A673 (cell line): ENCODE measurements at regions not wholly inside any gene's neighbourhood (a gene's known extent, or its start where the extent isn't known, plus 50 kb on each side); places are given as distances from the start of the nearest gene placed in this dataset.

Experiments
- BruUV-seq: library from RNA; stranded (reverse); fragments of 400-500 nt; replicated peaks from 2 replicates; lab custom pipeline; 2021; lab: Mats Ljungman, UMichigan
- CTCF ChIA-PET: fragments of 300-600 bp; sonication (Branson Sonifier 250); formaldehyde crosslinking; loops from one replicate; lab custom pipeline; 2022; ENCODE audit warnings: antibody characterized with exemption; lab: Charles Lee
- POLR2A ChIA-PET: fragments of 300-600 bp; sonication (Branson Sonifier 250); formaldehyde crosslinking; loops from one replicate; lab custom pipeline; 2022; ENCODE audit warnings: antibody characterized with exemption; ENCODE audit not compliant: low non-redundant PET; lab: Charles Lee
- DNase-seq: peaks from one replicate; pipeline ENCODE4 v3.0.0-alpha.2; 2015; ENCODE audit warnings: low spot score
- H3K27ac ChIP-seq: fragments of 200-600 bp; sonication (generic); 2 replicates; pipeline ENCODE4 v1.5.1; 2016; ENCODE audit warnings: mixed run types, low read depth, mild to moderate bottlenecking, mixed read lengths, antibody characterized with exemption, low read length; ENCODE audit not compliant: poor library complexity, severe bottlenecking
- H3K27me3 ChIP-seq: fragments of 200-600 bp; sonication (generic); replicated peaks from 2 replicates; pipeline ENCODE4 v1.6.1; 2017; ENCODE audit warnings: mixed run types, low read depth, mild to moderate bottlenecking, mixed read lengths, antibody characterized with exemption, low read length; ENCODE audit not compliant: insufficient read depth, poor library complexity
- H3K36me3 ChIP-seq: fragments of 200-600 bp; sonication (generic); 2 replicates; pipeline ENCODE4 v1.6.1; 2016; ENCODE audit warnings: mixed run types, mild to moderate bottlenecking, mixed read lengths, antibody characterized with exemption, low read length; ENCODE audit not compliant: insufficient read depth, poor library complexity, severe bottlenecking
- H3K4me1 ChIP-seq: fragments of 200-600 bp; sonication (generic); 2 replicates; pipeline ENCODE4 v1.6.1; 2017; ENCODE audit warnings: mixed run types, mild to moderate bottlenecking, mixed read lengths, antibody characterized with exemption, low read length; ENCODE audit not compliant: insufficient read depth, poor library complexity, severe bottlenecking
- H3K4me3 ChIP-seq: fragments of 200-600 bp; sonication (generic); 2 replicates; pipeline ENCODE4 v1.5.1; 2016; ENCODE audit warnings: low read depth, mixed run types, mild to moderate bottlenecking, mixed read lengths, low read length; ENCODE audit not compliant: poor library complexity, severe bottlenecking
- H3K9me3 ChIP-seq: fragments of 200-600 bp; sonication (generic); 2 replicates; pipeline ENCODE4 v1.6.1; 2016; ENCODE audit warnings: mixed run types, low read depth, mild to moderate bottlenecking, mixed read lengths, antibody characterized with exemption, low read length; ENCODE audit not compliant: poor library complexity, severe bottlenecking
- EZH2 ChIP-seq: fragments of 200-600 bp; sonication (generic); IDR thresholded peaks from 2 replicates; pipeline ENCODE4 v1.6.1; 2017; ENCODE audit warnings: borderline replicate concordance, low read depth, mild to moderate bottlenecking, mixed read lengths, antibody characterized with exemption, low read length; ENCODE audit not compliant: poor library complexity, severe bottlenecking
- intact Hi-C: fragments of 100-400 bp; cut with micrococcal nuclease; formaldehyde crosslinking; loops from one replicate; pipeline ENCODE4 v1.10.0; 2022; ENCODE audit not compliant: unreplicated experiment
- TF ChIP-seq, protein P1 (sequence below): fragments of 300-800, 200-600 bp; sonication (generic); conservative IDR thresholded peaks from 2 replicates; pipeline ENCODE4 v1.5.1; 2017; ENCODE audit warnings: low read depth, mild to moderate bottlenecking, antibody characterized with exemption, low read length, moderate library complexity, mixed read lengths

GRCh38 chr4:125676583-125676982 lies 361.8 kb downstream of the FAT4 start:
- Histone ChIP-seq H3K4me1 (no peaks in the 10 kb centered on the region), H3K36me3 (no peaks in the 10 kb centered on the region), H3K4me3 (no peak overlapping the region), H3K27me3 (no peaks in the 10 kb centered on the region), H3K9me3 (no peaks in the 10 kb centered on the region), H3K27ac (no peak overlapping the region)
- intact Hi-C loops = no loop called here
- ChIA-PET CTCF (no interaction called here), POLR2A (no interaction called here)
- DNase-seq = no peak
- BruUV-seq = no TSS peak
- TF ChIP-seq, protein P1, sequence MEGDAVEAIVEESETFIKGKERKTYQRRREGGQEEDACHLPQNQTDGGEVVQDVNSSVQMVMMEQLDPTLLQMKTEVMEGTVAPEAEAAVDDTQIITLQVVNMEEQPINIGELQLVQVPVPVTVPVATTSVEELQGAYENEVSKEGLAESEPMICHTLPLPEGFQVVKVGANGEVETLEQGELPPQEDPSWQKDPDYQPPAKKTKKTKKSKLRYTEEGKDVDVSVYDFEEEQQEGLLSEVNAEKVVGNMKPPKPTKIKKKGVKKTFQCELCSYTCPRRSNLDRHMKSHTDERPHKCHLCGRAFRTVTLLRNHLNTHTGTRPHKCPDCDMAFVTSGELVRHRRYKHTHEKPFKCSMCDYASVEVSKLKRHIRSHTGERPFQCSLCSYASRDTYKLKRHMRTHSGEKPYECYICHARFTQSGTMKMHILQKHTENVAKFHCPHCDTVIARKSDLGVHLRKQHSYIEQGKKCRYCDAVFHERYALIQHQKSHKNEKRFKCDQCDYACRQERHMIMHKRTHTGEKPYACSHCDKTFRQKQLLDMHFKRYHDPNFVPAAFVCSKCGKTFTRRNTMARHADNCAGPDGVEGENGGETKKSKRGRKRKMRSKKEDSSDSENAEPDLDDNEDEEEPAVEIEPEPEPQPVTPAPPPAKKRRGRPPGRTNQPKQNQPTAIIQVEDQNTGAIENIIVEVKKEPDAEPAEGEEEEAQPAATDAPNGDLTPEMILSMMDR = no peak
- no peak for TF ChIP-seq EZH2

DNA sequence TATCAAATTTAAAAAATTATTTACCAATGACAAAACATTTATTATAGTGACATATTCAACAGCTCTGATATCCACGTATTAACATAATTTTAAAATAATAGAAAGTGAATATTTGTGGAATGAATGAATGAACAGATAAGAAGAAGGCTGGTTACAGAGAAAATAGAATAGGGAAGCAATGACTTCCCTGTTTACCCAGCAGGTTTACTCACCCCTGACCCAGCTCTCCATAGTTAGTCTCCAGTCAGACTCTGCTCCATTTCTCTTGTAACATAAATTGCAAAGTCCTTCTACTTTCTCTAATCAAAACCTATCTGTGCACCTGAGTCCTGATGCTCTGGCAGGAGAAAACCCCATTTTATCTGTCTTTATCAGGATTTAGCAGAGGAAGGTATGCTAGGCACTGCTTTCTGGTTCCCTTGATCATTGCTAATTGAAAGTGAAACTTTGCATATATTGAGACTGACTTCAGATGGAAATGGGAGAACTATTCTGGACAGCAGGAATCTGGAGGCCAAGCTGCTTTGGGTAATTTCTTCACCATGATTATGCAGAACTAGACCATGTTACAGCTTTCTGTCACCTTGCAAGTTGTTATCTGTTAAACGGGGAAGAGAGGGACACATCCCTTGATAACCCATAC lies 363.0 kb downstream of the FAT4 start:
- no peaks in the 10 kb centered on the region for H3K9me3 ChIP-seq
- H3K27ac ChIP-seq = no peak overlapping the region
- no peaks in the 10 kb centered on the region for H3K36me3 ChIP-seq
- BruUV-seq = no TSS peak
- CTCF ChIA-PET = no interaction called here
- H3K27me3 ChIP-seq = no peaks in the 10 kb centered on the region
- no peaks in the 10 kb centered on the region for H3K4me1 ChIP-seq
- TF ChIP-seq EZH2 = no peak
- TF ChIP-seq, protein P1 = no peak
- POLR2A ChIA-PET = no interaction called here
- intact Hi-C loops = no loop called here
- no peak overlapping the region for H3K4me3 ChIP-seq
- DNase-seq = no peak

DNA sequence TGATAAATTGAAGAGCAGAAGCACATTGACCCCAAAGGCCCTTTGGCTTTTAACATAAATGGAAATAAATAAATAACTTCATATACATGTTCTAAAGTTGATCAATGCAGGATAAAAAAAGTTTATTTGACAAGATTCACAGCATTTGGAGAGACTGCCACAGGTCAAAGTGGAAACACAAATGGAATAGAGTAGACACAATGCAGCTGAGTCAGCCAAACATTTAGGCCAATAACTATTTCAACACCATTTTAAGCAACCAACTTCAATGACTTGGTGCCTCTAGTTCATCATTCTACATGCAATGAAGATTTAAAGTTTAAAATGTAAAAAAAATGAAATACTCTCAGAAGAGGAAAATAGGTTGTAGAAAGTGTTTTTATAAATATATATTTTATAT lies 365.2 kb downstream of the FAT4 start:
- Histone ChIP-seq H3K36me3 (no peaks in the 10 kb centered on the region), H3K4me3 (no peak overlapping the region), H3K27ac (no peak overlapping the region), H3K27me3 (no peaks in the 10 kb centered on the region), H3K9me3 (no peaks in the 10 kb centered on the region), H3K4me1 (no peaks in the 10 kb centered on the region)
- CTCF ChIA-PET = no interaction called here
- TF ChIP-seq EZH2 = no peak
- TF ChIP-seq, protein P1 = no peak
- DNase-seq = no peak
- intact Hi-C loops = no loop called here
- POLR2A ChIA-PET = no interaction called here
- BruUV-seq = no TSS peak
